G401.6 (cell line): ENCODE measurements at regions not wholly inside any gene's neighbourhood (a gene's known extent, or its start where the extent isn't known, plus 50 kb on each side); places are given as distances from the start of the nearest gene placed in this dataset.

ENCODE experiments used
- FAIRE-seq: peaks from 2 replicates; lab custom pipeline; 2012; peaks lifted over from hg19 to GRCh38; lab: Jason Lieb, UNC

- no peak for FAIRE-seq
These were observed 57.1 kb upstream of the ATG10 start for GRCh38 chr5:81914696-81915095.

DNA sequence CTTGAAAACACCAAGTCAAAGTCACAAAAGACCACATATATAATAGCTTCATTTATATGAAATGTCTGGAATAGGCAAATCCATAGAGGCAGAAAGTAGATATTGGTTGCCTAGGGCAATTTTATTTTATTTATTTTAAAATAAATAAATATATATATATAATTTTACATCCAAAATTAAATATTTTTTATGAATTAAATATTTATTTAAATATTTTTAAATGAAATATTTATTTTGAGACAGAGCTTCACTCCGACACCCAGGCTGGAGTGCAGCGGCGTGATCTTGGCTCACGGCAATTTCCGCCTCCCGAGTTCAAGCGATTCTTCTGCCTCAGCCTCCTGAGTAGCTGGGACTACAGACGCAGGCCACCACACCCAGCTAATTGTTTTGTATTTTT is 58.9 kb upstream of the ATG10 start:
- FAIRE-seq, result no peak

- no peak for FAIRE-seq
These were observed 62.1 kb upstream of the ATG10 start for GRCh38 chr5:81909677-81910076.

DNA sequence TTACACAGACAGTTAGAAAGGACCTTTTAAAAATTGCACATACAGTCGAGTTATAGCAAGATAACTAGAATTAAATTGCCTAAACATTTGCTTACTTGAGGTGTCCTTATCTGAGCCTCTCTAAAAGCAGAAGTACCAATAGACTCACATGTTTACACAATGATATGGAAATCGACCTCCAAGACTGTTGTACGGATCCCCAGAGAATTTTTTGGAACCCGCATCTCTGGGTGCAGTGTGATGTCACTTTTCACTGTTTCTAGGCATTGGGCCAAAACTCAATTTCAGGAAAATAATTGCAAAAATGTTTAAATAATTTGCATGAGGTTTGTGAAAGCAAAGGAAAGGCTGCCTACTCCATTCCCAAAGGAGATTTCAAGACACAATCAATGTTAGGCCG is 63.1 kb upstream of the ATG10 start:
- no peak for FAIRE-seq

DNA sequence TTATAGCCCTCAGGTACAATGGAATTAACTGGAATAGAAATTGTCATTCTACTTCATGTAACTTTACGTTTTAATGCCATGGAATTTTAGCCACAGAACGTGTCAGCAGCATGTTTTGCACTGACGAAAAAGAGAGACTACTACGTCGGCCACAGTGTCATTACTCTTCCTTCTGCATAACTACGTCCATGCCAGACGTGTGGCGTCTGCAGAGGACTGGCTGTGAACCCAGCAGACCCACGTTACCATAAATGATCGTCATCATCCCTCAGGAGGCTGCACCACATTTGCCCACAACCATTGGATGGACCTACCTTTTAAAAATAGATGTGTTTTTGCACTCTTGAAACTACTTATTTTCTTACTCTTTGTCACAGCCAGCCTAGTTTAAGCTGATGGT is 63.8 kb upstream of the ATG10 start:
- FAIRE-seq, result no peak

- no peak for FAIRE-seq
These were observed 64.7 kb upstream of the ATG10 start for GRCh38 chr5:81907012-81907635.

GRCh38 chr5:81906086-81906485 is 65.7 kb upstream of the ATG10 start:
- FAIRE-seq, result no peak

GRCh38 chr5:81904861-81905260 is 67.0 kb upstream of the ATG10 start:
- no peak for FAIRE-seq

DNA sequence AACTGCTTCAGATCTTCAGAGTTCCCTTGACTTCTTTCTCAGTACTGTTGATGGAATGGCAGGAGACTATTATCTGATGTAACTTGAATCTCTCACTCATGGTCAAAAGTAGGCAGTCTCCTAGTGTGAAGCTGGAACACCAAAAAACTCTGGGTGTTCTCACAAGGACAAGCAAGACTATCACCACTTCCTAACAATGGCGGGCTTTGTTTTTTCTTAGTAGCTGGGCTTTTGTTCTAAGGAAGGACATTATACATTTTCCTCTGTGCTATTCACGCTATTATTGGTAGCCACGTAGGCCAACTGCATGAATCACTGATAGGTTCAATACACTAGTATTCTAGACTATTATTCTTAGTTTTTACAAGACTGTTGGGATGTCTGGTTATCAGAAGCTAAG is 67.7 kb upstream of the ATG10 start:
- no peak for FAIRE-seq

DNA sequence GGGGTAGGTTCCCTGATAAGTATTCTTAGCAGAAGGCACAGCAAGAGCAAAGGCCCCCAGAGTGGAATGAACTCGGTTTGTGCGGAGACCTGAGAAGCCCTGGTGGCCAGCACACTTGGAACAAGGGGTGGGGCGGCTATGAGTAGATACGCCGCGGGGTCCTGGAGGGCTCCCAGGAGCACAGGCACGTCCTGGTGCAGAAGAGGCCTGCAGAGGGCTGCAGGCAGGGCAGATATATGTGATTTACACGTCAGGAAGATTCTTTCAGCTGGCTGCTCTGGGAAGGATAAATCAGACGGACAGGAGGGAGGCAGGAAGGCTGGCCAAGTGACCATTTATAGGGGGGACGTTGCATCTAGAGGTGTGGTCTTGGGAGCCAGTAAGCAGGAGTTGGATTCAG is 70.2 kb upstream of the ATG10 start:
- FAIRE-seq, result no peak

DNA sequence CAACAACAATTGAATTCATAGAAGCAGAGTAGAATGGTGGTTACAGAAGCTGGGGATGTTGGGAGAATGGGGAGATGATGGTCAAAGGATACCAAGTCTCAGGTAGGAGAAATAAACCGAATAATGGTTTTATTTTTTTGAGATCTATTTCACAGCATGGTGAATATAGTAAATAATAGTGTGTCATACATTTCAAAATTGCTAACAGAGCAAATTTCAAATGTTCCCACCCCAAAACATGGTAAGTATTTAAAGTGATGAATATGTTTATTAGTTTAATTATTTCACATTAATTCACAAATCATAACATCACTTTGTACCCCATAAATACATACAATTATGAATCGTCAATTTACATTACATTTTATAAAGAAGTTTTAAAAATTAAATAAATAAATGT is 72.7 kb upstream of the ATG10 start:
- FAIRE-seq, result peak; percentile 11

DNA sequence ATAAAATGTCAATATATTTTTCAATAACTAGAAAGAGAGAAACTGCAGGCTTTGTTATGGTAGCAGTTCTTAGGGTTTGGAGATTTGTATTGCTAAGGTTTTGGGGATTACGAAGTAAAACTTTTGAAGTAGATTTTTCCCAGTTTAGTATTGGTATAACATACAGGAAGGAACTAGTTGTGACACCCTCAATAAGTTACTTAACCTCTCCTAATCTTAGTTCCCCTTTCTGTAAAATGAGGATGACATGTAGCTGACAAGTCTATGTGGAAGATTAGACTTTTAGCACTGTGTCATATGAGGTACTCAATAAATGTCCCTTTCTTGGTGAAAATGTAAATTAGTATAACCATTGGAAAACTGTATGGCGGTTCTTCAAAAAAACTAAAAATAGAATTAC is 73.4 kb upstream of the ATG10 start:
- no peak for FAIRE-seq

DNA sequence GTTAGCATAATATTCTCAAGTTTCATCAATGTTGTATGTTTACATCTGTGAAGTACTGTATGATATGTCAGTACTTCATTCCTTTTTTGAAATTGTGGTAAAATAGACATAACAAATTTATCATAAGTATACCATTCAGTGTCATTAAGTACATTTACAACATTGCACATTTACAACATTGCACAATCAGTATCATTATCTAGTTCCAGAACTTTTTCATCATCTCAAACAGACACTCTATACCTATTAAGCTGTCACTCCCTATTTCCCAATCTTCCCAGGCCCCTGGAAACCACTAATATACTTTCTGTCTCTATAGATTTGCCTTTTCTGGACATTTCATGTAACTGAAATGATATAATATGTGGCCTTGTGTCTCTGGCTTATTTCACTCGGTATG is 75.1 kb upstream of the ATG10 start:
- FAIRE-seq, result no peak

DNA sequence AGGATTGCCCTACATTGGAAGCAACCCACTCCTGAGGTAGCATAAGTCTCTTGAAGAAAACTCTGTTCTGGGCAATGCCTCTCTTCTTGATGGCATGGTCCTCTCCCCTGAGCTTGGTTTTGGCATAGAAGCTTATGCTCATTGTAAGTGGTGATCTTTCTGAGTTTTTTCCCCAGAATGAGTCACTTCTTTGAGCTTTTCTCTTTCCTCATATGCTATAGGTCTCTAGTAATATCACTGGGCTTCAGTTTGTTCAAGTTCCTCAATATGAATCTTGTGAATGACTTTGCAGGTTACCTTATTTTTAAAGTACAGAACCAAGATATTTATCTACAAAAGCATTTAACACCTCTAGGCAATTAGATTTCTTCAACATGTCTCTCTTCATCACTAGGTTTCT is 76.5 kb upstream of the ATG10 start:
- no peak for FAIRE-seq

GRCh38 chr5:81893961-81894360 is 77.9 kb upstream of the ATG10 start:
- no peak for FAIRE-seq

DNA sequence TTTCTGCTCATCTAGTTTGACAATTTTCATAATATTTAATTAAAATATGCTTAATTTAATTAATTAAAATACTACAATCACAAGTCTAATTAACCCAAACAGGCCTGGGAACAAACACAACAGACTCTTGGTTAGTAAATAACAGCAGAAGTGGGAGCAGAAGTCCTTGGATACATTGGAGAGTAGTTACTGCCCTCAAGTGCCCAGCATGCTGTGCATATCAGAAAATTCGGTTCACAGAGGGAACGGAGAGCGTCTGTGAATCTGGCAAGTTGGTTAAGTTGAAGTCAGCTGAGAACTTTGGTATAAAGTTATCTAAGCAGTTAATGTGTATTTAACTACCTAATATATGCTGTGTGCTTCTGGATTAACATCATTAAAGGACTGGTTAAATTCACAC is 87.0 kb upstream of the ATG10 start:
- FAIRE-seq, result no peak

GRCh38 chr5:81883371-81883770 is 88.5 kb upstream of the ATG10 start:
- FAIRE-seq, result no peak

GRCh38 chr5:81881595-81881994 is 90.2 kb upstream of the ATG10 start:
- FAIRE-seq, result no peak

GRCh38 chr5:81879936-81880335 is 91.9 kb upstream of the ATG10 start:
- no peak for FAIRE-seq

DNA sequence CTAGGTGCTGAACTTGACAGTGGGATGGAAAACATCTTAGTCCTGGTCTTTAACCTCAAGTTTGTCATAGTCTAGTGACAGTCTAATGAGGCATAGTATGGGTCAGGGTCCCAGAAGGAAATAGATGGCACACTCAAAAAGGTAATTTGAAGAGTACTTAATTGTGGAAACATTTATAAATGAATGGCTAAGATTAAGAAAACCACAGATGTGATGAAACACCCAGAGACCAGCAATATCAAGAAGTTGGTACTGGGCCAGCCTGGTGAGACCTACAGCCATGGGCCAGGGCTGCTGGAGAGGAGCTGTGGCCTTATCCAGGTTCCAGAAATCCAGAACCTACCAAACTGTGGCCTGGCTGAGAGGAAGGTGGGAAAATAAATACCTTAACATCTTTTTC is 93.5 kb upstream of the ATG10 start:
- FAIRE-seq, result no peak

DNA sequence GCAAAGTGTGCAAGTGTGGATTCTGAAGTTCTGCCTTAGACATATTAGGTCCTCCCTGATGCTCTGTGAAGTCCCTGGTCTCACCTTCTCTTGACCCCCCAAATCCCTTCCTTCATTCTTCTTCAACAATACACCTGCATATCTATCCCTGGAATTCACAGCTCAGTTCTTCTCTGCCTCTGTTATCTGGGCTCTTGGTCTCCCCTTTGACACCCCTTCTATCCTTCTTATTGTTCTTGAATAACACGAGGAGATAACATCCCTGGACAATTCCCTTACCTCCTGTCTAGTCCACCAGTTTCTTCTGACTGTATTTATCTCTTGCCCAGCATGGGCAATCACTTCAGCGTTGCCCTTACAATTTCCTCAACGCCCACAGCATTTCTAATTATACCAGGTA is 104.8 kb upstream of the ATG10 start:
- no peak for FAIRE-seq

DNA sequence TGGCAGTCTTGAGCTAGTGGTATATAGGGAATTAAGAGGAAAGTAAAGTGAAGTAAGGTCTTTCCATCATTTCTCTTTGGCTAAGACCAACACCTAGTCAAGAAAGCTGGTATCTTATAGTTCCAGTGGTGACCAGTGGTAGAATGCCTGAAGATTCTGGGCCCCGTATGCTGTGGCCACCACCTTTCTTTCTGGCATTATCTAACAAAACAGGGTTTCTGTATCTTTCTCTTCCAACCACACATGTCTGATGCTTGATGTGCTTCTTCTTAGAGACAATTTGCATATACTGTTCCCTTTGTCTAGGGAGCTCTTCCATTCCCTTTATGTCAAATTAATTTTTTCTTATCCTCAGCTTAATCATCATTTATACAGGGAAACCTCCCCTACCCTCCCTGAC is 109.9 kb upstream of the SSBP2 start:
- no peak for FAIRE-seq

DNA sequence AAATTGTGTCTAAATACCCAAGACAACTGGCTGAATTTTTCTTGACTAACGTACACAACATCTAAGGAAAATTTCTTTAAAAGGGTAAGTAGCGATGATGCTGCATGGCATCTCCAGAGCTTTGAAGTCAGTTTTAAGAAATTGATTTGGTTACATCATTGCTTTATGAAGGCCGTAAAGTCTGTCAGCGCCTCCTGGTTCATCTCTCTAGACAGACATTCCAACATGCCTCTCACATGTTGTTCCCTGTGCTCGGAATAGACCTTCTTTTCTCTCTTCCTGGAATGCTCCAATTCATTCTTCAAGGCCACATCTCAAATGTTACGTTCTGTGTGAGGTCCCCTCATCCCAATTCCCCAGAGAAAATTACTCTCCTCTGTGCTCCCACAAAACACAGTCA is 108.7 kb upstream of the SSBP2 start:
- FAIRE-seq, result no peak

DNA sequence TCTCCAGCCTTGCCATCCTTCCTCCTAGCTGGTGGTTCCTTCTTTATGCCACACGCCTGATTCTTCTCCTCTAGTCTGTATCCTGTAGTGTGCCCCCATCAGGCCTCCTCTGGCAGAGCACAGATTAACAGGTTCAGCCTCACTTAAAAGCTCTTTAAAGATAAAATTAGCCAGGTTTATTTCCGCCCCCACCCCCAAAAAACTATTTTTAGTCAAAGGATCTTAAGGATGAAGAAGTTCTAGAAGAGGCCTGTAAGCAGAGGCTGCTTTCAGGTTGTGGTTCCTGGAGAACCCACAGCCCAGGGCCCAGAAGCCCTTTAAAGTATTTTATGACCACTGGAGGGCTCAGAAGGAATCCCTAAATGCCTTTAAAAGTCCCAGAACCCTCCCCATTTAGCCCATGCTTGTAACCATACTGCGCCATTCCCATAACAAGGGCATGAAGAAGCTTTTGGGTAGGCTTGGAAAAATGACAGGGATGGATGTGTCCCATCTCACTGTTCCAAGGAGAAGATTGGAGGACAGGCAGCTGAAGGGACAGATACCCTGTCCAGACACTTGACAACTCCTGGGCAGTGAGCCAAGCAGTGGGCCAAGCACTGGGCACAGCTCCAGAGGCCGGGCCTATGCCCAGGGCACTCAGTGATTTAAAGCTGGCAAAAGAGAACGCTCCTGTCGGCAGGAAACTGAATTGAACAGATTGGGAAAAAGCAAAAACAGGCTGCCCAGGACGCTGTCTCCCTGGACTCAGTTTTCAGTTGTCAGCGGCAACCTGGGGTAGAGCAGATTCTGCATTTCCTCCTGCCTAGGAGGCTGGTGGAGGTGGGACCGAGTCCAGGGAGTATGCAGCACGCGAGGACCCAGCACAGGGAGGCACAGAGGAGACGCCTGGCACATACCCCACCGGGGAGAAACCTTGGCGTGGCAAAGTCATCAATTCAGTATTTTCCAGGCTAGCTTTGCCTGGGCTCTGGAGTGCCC is 106.3 kb upstream of the SSBP2 start:
- FAIRE-seq, result no peak
